ENCODE measurements at regions not wholly inside any gene's neighbourhood (a gene's known extent, or its start where the extent isn't known, plus 50 kb on each side); places are given as distances from the start of the nearest gene placed in this dataset.

- H3K4me1 ChIP-seq: no peaks in the 10 kb centered on the region
- TF ChIP-seq POLR2A (IDR thresholded peaks at IDR 0.05) (no peak), EP300 (IDR thresholded peaks at IDR 0.05) (no peak)
- whole genome bisulfite sequencing, 2 donors (ENCODE audit: low coverage in 1 of 2): 36% methylated on average over 2 of the region's 2 CpGs; no CpG with 5 or more reads in 1 of the 2 donors
- no peak overlapping the region for H3K27ac ChIP-seq
- no peaks in the 10 kb centered on the region for H3K36me3 ChIP-seq
- no peak overlapping the region for H3K4me3 ChIP-seq
- H3K27me3 ChIP-seq: no peaks in the 10 kb centered on the region
- no peak for ATAC-seq
- no peaks in the 10 kb centered on the region for H3K9me3 ChIP-seq
Measured at GRCh38 chr7:41255716-41256115, 447.2 kb downstream of the INHBA start.

GRCh38 chr7:41255113-41255512, 447.8 kb downstream of the INHBA start:
- Histone ChIP-seq H3K4me3 (no peak overlapping the region), H3K36me3 (no peaks in the 10 kb centered on the region), H3K4me1 (no peaks in the 10 kb centered on the region), H3K27me3 (no peaks in the 10 kb centered on the region), H3K27ac (no peak overlapping the region), H3K9me3 (no peaks in the 10 kb centered on the region)
- WGBS, 2 donors (ENCODE audit: low coverage in 1 of 2): 87 to 100% methylated on average over 3 of the region's 3 CpGs
- TF ChIP-seq POLR2AphosphoS5 (IDR thresholded peaks at IDR 0.05): no peak
- no peak for TF ChIP-seq POLR2A (IDR thresholded peaks at IDR 0.05)
- TF ChIP-seq, protein P1, sequence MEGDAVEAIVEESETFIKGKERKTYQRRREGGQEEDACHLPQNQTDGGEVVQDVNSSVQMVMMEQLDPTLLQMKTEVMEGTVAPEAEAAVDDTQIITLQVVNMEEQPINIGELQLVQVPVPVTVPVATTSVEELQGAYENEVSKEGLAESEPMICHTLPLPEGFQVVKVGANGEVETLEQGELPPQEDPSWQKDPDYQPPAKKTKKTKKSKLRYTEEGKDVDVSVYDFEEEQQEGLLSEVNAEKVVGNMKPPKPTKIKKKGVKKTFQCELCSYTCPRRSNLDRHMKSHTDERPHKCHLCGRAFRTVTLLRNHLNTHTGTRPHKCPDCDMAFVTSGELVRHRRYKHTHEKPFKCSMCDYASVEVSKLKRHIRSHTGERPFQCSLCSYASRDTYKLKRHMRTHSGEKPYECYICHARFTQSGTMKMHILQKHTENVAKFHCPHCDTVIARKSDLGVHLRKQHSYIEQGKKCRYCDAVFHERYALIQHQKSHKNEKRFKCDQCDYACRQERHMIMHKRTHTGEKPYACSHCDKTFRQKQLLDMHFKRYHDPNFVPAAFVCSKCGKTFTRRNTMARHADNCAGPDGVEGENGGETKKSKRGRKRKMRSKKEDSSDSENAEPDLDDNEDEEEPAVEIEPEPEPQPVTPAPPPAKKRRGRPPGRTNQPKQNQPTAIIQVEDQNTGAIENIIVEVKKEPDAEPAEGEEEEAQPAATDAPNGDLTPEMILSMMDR (IDR thresholded peaks at IDR 0.05): no peak
- TF ChIP-seq EP300 (IDR thresholded peaks at IDR 0.05): no peak
- ATAC-seq: no peak

DNA sequence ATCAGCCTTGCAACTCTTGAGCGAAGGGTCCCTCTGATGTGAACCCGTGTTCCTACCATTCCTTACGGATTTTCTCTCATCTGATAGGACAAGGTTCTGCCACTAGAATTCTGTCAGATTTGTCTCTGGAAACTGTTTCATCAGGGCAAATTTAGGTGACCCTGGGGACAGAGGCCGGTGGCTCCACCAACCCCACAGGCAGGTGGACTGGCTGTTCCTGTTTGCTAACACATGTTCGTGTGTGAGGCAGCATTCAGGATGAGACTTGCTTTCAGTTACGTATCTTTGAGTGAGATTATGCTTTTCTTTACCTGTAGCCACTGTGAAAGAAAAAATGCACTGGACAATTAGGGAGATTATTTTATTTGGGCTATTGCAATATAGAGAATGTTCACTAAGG, 449.9 kb downstream of the INHBA start:
- H3K36me3 ChIP-seq: no peaks in the 10 kb centered on the region
- no peak overlapping the region for H3K4me3 ChIP-seq
- no peak for TF ChIP-seq EP300 (IDR thresholded peaks at IDR 0.05)
- no peak for TF ChIP-seq POLR2AphosphoS5 (IDR thresholded peaks at IDR 0.05)
- no peak for TF ChIP-seq POLR2A (IDR thresholded peaks at IDR 0.05)
- TF ChIP-seq, protein P1 (IDR thresholded peaks at IDR 0.05): no peak
- no peaks in the 10 kb centered on the region for H3K27me3 ChIP-seq
- WGBS, 2 donors (ENCODE audit: low coverage in 1 of 2): 89 to 92% methylated on average over 4 to 6 of the region's 6 CpGs
- H3K4me1 ChIP-seq: no peaks in the 10 kb centered on the region
- H3K27ac ChIP-seq: no peak overlapping the region
- H3K9me3 ChIP-seq: no peaks in the 10 kb centered on the region
- no peak for ATAC-seq

DNA sequence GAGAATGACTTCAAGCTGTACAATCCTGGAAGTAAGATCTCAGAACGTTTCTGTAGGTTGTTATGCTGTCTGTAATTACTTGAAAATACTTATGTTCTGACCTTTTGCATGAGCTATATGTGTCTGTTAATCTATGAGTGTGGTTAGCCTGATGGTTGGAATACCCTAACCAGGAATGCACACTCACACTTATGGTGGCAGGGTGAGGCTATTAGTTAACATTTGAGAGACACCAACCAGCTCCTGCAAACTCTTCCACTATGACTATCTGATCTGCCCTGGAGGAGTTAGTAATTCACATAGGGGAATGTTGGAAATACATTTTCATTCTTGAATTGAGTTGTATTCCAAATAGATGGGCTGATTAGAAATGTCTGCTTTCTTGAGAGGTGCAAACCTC, 450.3 kb downstream of the INHBA start:
- H3K4me3 ChIP-seq: no peak overlapping the region
- TF ChIP-seq, protein P1 (IDR thresholded peaks at IDR 0.05): no peak
- TF ChIP-seq POLR2AphosphoS5 (IDR thresholded peaks at IDR 0.05) (no peak), POLR2A (IDR thresholded peaks at IDR 0.05) (no peak), EP300 (IDR thresholded peaks at IDR 0.05) (no peak)
- 64 to 75% methylated on average over 1 of the region's 1 CpG for WGBS, 2 donors (ENCODE audit: low coverage in 1 of 2)
- no peaks in the 10 kb centered on the region for H3K36me3 ChIP-seq
- H3K9me3 ChIP-seq: no peaks in the 10 kb centered on the region
- H3K27me3 ChIP-seq: no peaks in the 10 kb centered on the region
- no peaks in the 10 kb centered on the region for H3K4me1 ChIP-seq
- no peak for ATAC-seq
- H3K27ac ChIP-seq: no peak overlapping the region

DNA sequence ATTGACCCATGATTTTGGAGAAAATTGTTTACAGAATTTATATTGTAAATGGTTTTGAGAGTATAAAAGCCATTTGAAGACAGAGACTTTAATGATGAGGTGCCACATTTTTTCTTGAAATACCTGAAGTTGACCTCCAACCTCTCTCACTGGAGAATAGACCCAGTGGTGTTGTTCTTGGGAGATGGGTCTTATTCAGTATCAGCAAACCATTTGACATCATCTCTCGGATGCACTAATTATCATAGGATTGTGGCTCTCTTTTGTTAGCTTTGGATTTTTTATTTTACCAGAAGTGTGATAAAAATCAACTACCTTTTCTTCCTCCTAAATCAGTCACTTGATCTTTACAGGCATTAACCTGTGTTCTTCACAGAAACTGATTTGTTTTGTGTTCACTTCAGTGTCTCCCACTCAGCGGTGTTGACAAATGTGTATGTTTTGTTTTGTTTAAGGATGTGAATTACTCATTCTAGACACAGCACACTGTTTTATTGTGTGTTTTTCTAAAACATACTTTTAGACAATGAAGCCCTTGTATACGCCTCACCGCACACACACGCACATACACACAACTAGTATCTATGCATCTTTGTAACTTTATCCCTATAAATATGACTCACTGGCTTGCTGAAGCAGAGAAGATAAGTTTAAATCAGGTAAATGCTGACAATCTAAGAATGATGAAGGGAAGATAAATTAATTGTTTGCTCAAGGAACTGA, 455.6 kb downstream of the INHBA start:
- Histone ChIP-seq H3K4me1 (no peaks in the 10 kb centered on the region), H3K9me3 (no peaks in the 10 kb centered on the region), H3K27ac (no peak overlapping the region), H3K36me3 (no peaks in the 10 kb centered on the region), H3K27me3 (no peaks in the 10 kb centered on the region), H3K4me3 (no peak overlapping the region)
- no peak for ATAC-seq
- WGBS, 2 donors (ENCODE audit: low coverage in 1 of 2): 92 to 95% methylated on average over 5 of the region's 5 CpGs
- TF ChIP-seq POLR2A (IDR thresholded peaks at IDR 0.05) (no peak), EP300 (IDR thresholded peaks at IDR 0.05) (no peak), POLR2AphosphoS5 (IDR thresholded peaks at IDR 0.05) (no peak)
- TF ChIP-seq, protein P1 (IDR thresholded peaks at IDR 0.05): no peak
